ENCODE measurements at regions not wholly inside any gene's neighbourhood (a gene's known extent, or its start where the extent isn't known, plus 50 kb on each side); places are given as distances from the start of the nearest gene placed in this dataset.

DNA sequence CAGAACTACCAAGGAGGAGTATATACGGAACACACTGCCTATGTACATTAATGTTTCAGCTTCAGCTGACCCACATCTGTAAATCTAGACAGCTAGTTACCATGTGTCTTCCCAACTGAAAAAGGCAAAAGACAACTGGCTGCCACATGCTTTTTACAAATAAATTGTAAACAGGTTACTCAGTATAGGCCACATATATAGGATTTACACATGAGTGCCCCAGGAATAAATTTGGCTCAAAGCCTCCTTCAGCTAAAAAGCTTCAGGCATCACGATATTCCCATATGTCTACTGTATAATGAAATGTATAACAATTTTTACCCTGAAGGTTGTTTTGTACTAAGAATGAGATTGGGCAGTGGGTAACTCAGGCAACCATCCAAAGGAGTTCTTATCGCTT, 175.9 kb upstream of the BMP4 start:
- H3K9me3 ChIP-seq (ENCODE audit: low read length) = no peaks in the 10 kb centered on the region
- TF ChIP-seq, protein P1, sequence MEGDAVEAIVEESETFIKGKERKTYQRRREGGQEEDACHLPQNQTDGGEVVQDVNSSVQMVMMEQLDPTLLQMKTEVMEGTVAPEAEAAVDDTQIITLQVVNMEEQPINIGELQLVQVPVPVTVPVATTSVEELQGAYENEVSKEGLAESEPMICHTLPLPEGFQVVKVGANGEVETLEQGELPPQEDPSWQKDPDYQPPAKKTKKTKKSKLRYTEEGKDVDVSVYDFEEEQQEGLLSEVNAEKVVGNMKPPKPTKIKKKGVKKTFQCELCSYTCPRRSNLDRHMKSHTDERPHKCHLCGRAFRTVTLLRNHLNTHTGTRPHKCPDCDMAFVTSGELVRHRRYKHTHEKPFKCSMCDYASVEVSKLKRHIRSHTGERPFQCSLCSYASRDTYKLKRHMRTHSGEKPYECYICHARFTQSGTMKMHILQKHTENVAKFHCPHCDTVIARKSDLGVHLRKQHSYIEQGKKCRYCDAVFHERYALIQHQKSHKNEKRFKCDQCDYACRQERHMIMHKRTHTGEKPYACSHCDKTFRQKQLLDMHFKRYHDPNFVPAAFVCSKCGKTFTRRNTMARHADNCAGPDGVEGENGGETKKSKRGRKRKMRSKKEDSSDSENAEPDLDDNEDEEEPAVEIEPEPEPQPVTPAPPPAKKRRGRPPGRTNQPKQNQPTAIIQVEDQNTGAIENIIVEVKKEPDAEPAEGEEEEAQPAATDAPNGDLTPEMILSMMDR (IDR thresholded peaks at IDR 0.05; ENCODE audit: poor library complexity, severe bottlenecking) = no peak
- TF ChIP-seq TAF1 (IDR thresholded peaks at IDR 0.05; ENCODE audit: low read depth) (no peak), RAD21 (conservative IDR thresholded peaks at IDR 0.05) (no peak), EZH2 (IDR thresholded peaks at IDR 0.05; ENCODE audit: borderline replicate concordance, insufficient read depth, low read length, poor library complexity, severe bottlenecking) (no peak), SMC3 (conservative IDR thresholded peaks at IDR 0.05; ENCODE audit: poor library complexity) (no peak), EP300 (conservative IDR thresholded peaks at IDR 0.05; ENCODE audit: poor library complexity, severe bottlenecking) (no peak), MXI1 (conservative IDR thresholded peaks at IDR 0.05; ENCODE audit: poor library complexity, severe bottlenecking) (no peak), POLR2AphosphoS5 (IDR thresholded peaks at IDR 0.05) (no peak)
- TF ChIP-seq, protein P2, sequence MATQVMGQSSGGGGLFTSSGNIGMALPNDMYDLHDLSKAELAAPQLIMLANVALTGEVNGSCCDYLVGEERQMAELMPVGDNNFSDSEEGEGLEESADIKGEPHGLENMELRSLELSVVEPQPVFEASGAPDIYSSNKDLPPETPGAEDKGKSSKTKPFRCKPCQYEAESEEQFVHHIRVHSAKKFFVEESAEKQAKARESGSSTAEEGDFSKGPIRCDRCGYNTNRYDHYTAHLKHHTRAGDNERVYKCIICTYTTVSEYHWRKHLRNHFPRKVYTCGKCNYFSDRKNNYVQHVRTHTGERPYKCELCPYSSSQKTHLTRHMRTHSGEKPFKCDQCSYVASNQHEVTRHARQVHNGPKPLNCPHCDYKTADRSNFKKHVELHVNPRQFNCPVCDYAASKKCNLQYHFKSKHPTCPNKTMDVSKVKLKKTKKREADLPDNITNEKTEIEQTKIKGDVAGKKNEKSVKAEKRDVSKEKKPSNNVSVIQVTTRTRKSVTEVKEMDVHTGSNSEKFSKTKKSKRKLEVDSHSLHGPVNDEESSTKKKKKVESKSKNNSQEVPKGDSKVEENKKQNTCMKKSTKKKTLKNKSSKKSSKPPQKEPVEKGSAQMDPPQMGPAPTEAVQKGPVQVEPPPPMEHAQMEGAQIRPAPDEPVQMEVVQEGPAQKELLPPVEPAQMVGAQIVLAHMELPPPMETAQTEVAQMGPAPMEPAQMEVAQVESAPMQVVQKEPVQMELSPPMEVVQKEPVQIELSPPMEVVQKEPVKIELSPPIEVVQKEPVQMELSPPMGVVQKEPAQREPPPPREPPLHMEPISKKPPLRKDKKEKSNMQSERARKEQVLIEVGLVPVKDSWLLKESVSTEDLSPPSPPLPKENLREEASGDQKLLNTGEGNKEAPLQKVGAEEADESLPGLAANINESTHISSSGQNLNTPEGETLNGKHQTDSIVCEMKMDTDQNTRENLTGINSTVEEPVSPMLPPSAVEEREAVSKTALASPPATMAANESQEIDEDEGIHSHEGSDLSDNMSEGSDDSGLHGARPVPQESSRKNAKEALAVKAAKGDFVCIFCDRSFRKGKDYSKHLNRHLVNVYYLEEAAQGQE (IDR thresholded peaks at IDR 0.05; ENCODE audit: borderline replicate concordance) = no peak

DNA sequence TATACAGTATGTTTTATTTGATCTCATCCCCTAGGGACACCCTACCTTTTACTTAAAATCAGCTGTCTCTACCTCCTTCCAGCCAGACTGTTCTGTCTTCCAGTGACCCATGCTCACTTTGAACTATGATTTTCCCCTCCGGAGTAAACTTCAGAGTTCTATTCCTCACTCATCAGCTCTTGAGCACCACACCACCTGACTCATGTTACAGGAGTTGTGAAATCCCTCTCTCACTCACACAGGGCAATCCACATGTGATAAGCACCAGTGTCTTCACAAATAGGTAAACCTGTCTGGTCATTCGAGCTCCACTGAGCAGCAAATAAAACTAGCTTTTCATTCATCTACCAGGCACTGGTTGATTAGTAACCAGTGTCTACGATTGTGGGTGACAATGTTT, 177.3 kb upstream of the BMP4 start:
- Histone ChIP-seq H3K9me3 (ENCODE audit: low read length) (no peaks in the 10 kb centered on the region), H3K9ac (ENCODE audit: low read length) (no peak overlapping the region), H4K20me1 (ENCODE audit: insufficient read depth) (no peaks in the 10 kb centered on the region), H3K9me2 (ENCODE audit: insufficient read depth, low read length) (no peaks in the 10 kb centered on the region), H3K36me3 (ENCODE audit: insufficient read depth, low read length) (no peaks in the 10 kb centered on the region), H2AFZ (ENCODE audit: low read depth, low read length) (no peak overlapping the region), H3K4me3 (ENCODE audit: low read length) (no peak overlapping the region), H3K27ac (ENCODE audit: low read length) (no peak overlapping the region), H3K79me2 (replicated peaks; ENCODE audit: insufficient read depth, low read length) (no peaks in the 10 kb centered on the region), H3K27me3 (ENCODE audit: insufficient read depth, low read depth, low read length) (no peaks in the 10 kb centered on the region), H3K4me2 (ENCODE audit: low read length) (no peak overlapping the region), H3F3A (ENCODE audit: insufficient read depth, low read length, poor library complexity, severe bottlenecking) (no peaks in the 10 kb centered on the region)
- TF ChIP-seq, protein P2 (IDR thresholded peaks at IDR 0.05; ENCODE audit: borderline replicate concordance) = no peak
- TF ChIP-seq EZH2 (IDR thresholded peaks at IDR 0.05; ENCODE audit: borderline replicate concordance, insufficient read depth, low read length, poor library complexity, severe bottlenecking) = no peak
- no peak for TF ChIP-seq POLR2AphosphoS5 (IDR thresholded peaks at IDR 0.05)

More for the DNA sequence above, 175.9 kb upstream of the BMP4 start:
- Histone ChIP-seq H3K4me2 (ENCODE audit: low read length) (no peak overlapping the region), H3K27me3 (ENCODE audit: insufficient read depth, low read depth, low read length) (no peaks in the 10 kb centered on the region), H3K27ac (ENCODE audit: low read length) (no peak overlapping the region), H3K9me2 (ENCODE audit: insufficient read depth, low read length) (no peaks in the 10 kb centered on the region), H3K79me2 (replicated peaks; ENCODE audit: insufficient read depth, low read length) (no peaks in the 10 kb centered on the region), H3K9ac (ENCODE audit: low read length) (no peak overlapping the region), H4K20me1 (ENCODE audit: insufficient read depth) (no peaks in the 10 kb centered on the region), H3K36me3 (ENCODE audit: insufficient read depth, low read length) (no peaks in the 10 kb centered on the region), H3K4me3 (ENCODE audit: low read length) (no peak overlapping the region), H2AFZ (ENCODE audit: low read depth, low read length) (no peak overlapping the region), H3F3A (ENCODE audit: insufficient read depth, low read length, poor library complexity, severe bottlenecking) (no peaks in the 10 kb centered on the region)

Measured in neural cell (in vitro differentiated cells).